Prostate gland (tissue), 2 donors: ENCODE measurements at regions not wholly inside any gene's neighbourhood (a gene's known extent, or its start where the extent isn't known, plus 50 kb on each side); places are given as distances from the start of the nearest gene placed in this dataset.
"Not testable (repeated sequence)": the region's sequence is repeated elsewhere in the genome, so short reads cannot be mapped to it uniquely, and the experiment has no call there.

Experiments
- POLR2A ChIP-seq: fragments of 450-650 bp; IDR thresholded peaks from one replicate; pipeline ENCODE4 v1.6.1; 2016; ENCODE audit warnings: antibody characterized with exemption, mild to moderate bottlenecking
- TF ChIP-seq, protein P1 (sequence below), 4 experiments: fragments of 200-600 bp in 2 of 4; fragments of 450-650 bp in 2 of 4; sonication (generic) in 2 of 4; IDR thresholded peaks; 1 replicate in 3 of 4; 2 replicates in 1 of 4; pipeline ENCODE4 v1.5.1; 2016 to 2019; ENCODE audit warnings: antibody characterized with exemption in 4 of 4, mild to moderate bottlenecking in 2 of 4, moderate library complexity in 2 of 4

DNA sequence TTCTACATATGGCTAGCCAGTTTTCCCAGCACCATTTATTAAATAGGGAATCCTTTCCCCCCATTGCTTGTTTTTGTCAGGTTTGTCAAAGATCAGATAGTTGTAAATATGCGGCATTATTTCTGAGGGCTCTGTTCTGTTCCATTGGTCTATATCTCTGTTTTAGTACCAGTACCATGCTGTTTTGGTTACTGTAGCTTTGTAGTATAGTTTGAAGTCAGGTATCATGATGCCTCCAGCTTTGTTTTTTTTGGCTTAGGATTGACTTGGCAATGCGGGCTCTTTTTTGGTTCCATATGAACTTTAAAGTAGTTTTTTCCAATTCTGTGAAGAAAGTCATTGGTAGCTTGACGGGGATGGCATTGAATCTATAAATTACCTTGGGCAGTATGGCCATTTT is 60.0 kb upstream of the GPC3 start:
- TF ChIP-seq, protein P1, sequence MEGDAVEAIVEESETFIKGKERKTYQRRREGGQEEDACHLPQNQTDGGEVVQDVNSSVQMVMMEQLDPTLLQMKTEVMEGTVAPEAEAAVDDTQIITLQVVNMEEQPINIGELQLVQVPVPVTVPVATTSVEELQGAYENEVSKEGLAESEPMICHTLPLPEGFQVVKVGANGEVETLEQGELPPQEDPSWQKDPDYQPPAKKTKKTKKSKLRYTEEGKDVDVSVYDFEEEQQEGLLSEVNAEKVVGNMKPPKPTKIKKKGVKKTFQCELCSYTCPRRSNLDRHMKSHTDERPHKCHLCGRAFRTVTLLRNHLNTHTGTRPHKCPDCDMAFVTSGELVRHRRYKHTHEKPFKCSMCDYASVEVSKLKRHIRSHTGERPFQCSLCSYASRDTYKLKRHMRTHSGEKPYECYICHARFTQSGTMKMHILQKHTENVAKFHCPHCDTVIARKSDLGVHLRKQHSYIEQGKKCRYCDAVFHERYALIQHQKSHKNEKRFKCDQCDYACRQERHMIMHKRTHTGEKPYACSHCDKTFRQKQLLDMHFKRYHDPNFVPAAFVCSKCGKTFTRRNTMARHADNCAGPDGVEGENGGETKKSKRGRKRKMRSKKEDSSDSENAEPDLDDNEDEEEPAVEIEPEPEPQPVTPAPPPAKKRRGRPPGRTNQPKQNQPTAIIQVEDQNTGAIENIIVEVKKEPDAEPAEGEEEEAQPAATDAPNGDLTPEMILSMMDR (IDR thresholded peaks at IDR 0.05), result not testable (repeated sequence)
- TF ChIP-seq POLR2A, result not testable (repeated sequence)
